ENCODE measurements at regions not wholly inside any gene's neighbourhood (a gene's known extent, or its start where the extent isn't known, plus 50 kb on each side); places are given as distances from the start of the nearest gene placed in this dataset.

- TF ChIP-seq, protein P1, sequence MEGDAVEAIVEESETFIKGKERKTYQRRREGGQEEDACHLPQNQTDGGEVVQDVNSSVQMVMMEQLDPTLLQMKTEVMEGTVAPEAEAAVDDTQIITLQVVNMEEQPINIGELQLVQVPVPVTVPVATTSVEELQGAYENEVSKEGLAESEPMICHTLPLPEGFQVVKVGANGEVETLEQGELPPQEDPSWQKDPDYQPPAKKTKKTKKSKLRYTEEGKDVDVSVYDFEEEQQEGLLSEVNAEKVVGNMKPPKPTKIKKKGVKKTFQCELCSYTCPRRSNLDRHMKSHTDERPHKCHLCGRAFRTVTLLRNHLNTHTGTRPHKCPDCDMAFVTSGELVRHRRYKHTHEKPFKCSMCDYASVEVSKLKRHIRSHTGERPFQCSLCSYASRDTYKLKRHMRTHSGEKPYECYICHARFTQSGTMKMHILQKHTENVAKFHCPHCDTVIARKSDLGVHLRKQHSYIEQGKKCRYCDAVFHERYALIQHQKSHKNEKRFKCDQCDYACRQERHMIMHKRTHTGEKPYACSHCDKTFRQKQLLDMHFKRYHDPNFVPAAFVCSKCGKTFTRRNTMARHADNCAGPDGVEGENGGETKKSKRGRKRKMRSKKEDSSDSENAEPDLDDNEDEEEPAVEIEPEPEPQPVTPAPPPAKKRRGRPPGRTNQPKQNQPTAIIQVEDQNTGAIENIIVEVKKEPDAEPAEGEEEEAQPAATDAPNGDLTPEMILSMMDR (IDR thresholded peaks at IDR 0.05), result no peak
- no peak for TF ChIP-seq EZH2 (IDR thresholded peaks at IDR 0.05; ENCODE audit: borderline replicate concordance, insufficient read depth, low read depth, low read length, poor library complexity, severe bottlenecking)
Observed at GRCh38 chr1:177775924-177776323, 193.9 kb downstream of the SEC16B start.

All from B cell (primary cell).